ENCODE measurements at regions not wholly inside any gene's neighbourhood (a gene's known extent, or its start where the extent isn't known, plus 50 kb on each side); places are given as distances from the start of the nearest gene placed in this dataset.

GRCh38 chr6:44659726-44660125 is 272.2 kb downstream of the CDC5L start:
- H3K27me3 ChIP-seq (ENCODE audit: insufficient read depth, low read depth, low read length): no peaks in the 10 kb centered on the region
- H3K4me2 ChIP-seq (ENCODE audit: low read length): no peak overlapping the region
- H3K36me3 ChIP-seq (ENCODE audit: insufficient read depth, low read length): no peaks in the 10 kb centered on the region
- H3K27ac ChIP-seq (ENCODE audit: low read length): no peak overlapping the region
- no peaks in the 10 kb centered on the region for H3F3A ChIP-seq (ENCODE audit: insufficient read depth, low read length, poor library complexity, severe bottlenecking)
- no peaks in the 10 kb centered on the region for H3K79me2 ChIP-seq (replicated peaks; ENCODE audit: insufficient read depth, low read length)
- no peak overlapping the region for H3K9ac ChIP-seq (ENCODE audit: low read length)
- no peak overlapping the region for H2AFZ ChIP-seq (ENCODE audit: low read depth, low read length)
- no peaks in the 10 kb centered on the region for H4K20me1 ChIP-seq (ENCODE audit: insufficient read depth)
- H3K9me3 ChIP-seq (ENCODE audit: low read length): no peaks in the 10 kb centered on the region
- H3K4me3 ChIP-seq (ENCODE audit: low read length): no peak overlapping the region
- H3K9me2 ChIP-seq (ENCODE audit: insufficient read depth, low read length): no peaks in the 10 kb centered on the region
- TF ChIP-seq EZH2 (IDR thresholded peaks at IDR 0.05; ENCODE audit: borderline replicate concordance, insufficient read depth, low read length, poor library complexity, severe bottlenecking): no peak
- TF ChIP-seq RAD21 (conservative IDR thresholded peaks at IDR 0.05): no peak
- TF ChIP-seq MXI1 (conservative IDR thresholded peaks at IDR 0.05; ENCODE audit: poor library complexity, severe bottlenecking): no peak
- no peak for TF ChIP-seq POLR2AphosphoS5 (IDR thresholded peaks at IDR 0.05)
- no peak for TF ChIP-seq SMC3 (conservative IDR thresholded peaks at IDR 0.05; ENCODE audit: poor library complexity)
- TF ChIP-seq CTCF (IDR thresholded peaks at IDR 0.05; ENCODE audit: poor library complexity, severe bottlenecking): no peak
- TF ChIP-seq TAF1 (IDR thresholded peaks at IDR 0.05; ENCODE audit: low read depth): no peak
- no peak for TF ChIP-seq EP300 (conservative IDR thresholded peaks at IDR 0.05; ENCODE audit: poor library complexity, severe bottlenecking)

GRCh38 chr6:44660561-44661220 is 273.2 kb downstream of the CDC5L start:
- H3K9ac ChIP-seq (ENCODE audit: low read length): no peak overlapping the region
- H3K4me2 ChIP-seq (ENCODE audit: low read length): no peak overlapping the region
- H4K20me1 ChIP-seq (ENCODE audit: insufficient read depth): no peaks in the 10 kb centered on the region
- H3K9me2 ChIP-seq (ENCODE audit: insufficient read depth, low read length): no peaks in the 10 kb centered on the region
- no peak overlapping the region for H3K4me3 ChIP-seq (ENCODE audit: low read length)
- no peaks in the 10 kb centered on the region for H3K79me2 ChIP-seq (replicated peaks; ENCODE audit: insufficient read depth, low read length)
- no peaks in the 10 kb centered on the region for H3K27me3 ChIP-seq (ENCODE audit: insufficient read depth, low read depth, low read length)
- TF ChIP-seq RAD21 (conservative IDR thresholded peaks at IDR 0.05): no peak
- TF ChIP-seq TAF1 (IDR thresholded peaks at IDR 0.05; ENCODE audit: low read depth): no peak
- TF ChIP-seq MXI1 (conservative IDR thresholded peaks at IDR 0.05; ENCODE audit: poor library complexity, severe bottlenecking): no peak
- no peak for TF ChIP-seq REST (IDR thresholded peaks at IDR 0.05; ENCODE audit: borderline replicate concordance)
- TF ChIP-seq CTCF (IDR thresholded peaks at IDR 0.05; ENCODE audit: poor library complexity, severe bottlenecking): no peak
- no peak for TF ChIP-seq POLR2AphosphoS5 (IDR thresholded peaks at IDR 0.05)
- no peak for TF ChIP-seq EP300 (conservative IDR thresholded peaks at IDR 0.05; ENCODE audit: poor library complexity, severe bottlenecking)
- TF ChIP-seq SMC3 (conservative IDR thresholded peaks at IDR 0.05; ENCODE audit: poor library complexity): no peak
- TF ChIP-seq EZH2 (IDR thresholded peaks at IDR 0.05; ENCODE audit: borderline replicate concordance, insufficient read depth, low read length, poor library complexity, severe bottlenecking): no peak
- H3K9me3 ChIP-seq (ENCODE audit: low read length): no peaks in the 10 kb centered on the region
- no peak overlapping the region for H2AFZ ChIP-seq (ENCODE audit: low read depth, low read length)
- no peaks in the 10 kb centered on the region for H3F3A ChIP-seq (ENCODE audit: insufficient read depth, low read length, poor library complexity, severe bottlenecking)
- no peaks in the 10 kb centered on the region for H3K36me3 ChIP-seq (ENCODE audit: insufficient read depth, low read length)
- H3K27ac ChIP-seq (ENCODE audit: low read length): no peak overlapping the region

Data from neural cell (in vitro differentiated cells).